HG03469 (cell line): ENCODE measurements at regions not wholly inside any gene's neighbourhood (a gene's known extent, or its start where the extent isn't known, plus 50 kb on each side); places are given as distances from the start of the nearest gene placed in this dataset.
A peak's percentile ranks its signal among the peaks of the same experiment; 100 is the strongest.

Experiments used
- ATAC-seq: cut with Tn5 transposase; IDR thresholded peaks from one replicate; pipeline ENCODE4 v1.9.1; 2021; ENCODE audit warnings: mild to moderate bottlenecking, moderate library complexity, moderate number of reproducible peaks; ENCODE audit not compliant: unreplicated experiment

- ATAC-seq, result no peak
These were observed 124.1 kb upstream of the KCNN2 start for GRCh38 chr5:114237766-114238165.

DNA sequence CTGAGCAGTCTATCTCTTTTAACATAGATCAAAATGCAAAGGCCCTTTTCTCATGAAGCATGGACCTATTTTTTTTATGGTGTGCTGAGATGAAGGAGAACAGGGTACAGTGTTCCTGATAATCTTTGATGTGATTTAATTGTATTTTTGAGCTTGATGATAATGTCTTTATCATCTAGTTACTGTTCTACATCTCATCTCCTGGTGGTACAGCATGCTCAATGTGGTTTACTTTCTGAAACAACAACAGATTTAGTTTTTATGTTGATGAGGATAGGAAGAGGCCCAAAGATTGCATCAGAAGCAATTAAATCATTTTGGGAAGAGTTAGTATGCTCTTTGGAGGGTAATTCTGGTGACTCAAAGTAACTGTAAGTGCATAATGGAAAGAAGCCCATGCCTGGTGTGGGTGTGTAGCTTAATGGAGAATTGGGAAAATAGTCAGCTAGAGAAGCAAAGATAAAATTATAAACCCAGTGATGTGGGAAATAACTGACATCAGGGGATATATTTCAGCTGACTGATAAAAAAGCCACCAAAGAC is 123.0 kb upstream of the KCNN2 start:
- no peak for ATAC-seq

- ATAC-seq, result no peak
These were observed 118.4 kb upstream of the KCNN2 start for GRCh38 chr5:114243281-114243971.

GRCh38 chr5:114243972-114244317 is 117.9 kb upstream of the KCNN2 start:
- no peak for ATAC-seq

- ATAC-seq, result no peak
These were observed 112.0 kb upstream of the KCNN2 start for GRCh38 chr5:114249823-114250222.

- ATAC-seq, result no peak
These were observed 111.3 kb upstream of the KCNN2 start for GRCh38 chr5:114250536-114250935.

- no peak for ATAC-seq
These were observed 109.6 kb upstream of the KCNN2 start for GRCh38 chr5:114252226-114252625.

GRCh38 chr5:114255260-114255659 is 106.6 kb upstream of the KCNN2 start:
- no peak for ATAC-seq

DNA sequence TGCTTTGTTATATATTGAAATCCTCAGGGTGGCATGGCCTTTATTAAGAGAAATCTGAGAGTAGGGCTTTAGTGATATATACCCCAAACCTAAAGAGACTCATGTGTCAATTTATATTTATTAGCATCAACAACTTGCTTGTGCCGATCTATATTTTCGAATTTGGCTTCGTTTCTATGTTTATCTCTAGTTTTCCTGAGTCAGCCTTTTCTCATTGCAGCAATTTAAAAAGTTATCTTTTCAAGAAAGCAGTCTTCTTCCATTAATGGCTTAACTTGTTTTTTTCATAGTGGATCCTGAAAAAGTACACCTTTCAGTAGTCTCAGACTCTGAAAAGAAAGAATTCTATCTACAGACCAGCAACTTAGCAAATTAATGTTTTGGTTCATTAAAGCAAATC is 99.9 kb upstream of the KCNN2 start:
- no peak for ATAC-seq

DNA sequence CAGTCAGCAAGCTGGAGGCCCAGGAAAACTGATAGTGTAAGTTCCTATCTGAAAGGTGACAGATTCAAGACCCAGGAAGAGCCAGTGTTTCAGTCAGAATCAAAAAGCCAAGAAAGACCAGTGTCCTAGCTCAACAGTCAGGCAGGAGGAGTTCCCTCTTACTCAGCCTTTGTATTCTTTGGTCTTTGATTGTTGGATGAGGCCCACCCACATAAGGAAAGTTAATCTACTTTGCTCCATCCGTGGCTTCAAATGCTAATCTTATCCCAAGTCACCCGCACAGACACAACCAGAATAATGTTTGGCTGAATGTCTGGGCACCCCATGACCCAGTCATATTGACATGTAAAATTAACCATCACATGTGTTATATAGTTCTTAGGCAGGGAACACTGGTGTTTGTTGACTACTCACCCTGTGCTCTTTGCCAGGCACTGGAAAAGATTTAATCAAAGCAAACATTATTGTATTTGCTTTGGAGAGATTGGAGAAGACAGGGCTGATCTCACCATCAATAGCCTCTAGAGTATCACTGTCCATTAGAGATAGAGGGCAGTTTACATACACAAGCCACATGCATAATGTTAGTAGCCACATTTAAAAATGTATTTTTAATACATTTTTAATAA is 96.3 kb upstream of the KCNN2 start:
- ATAC-seq, result no peak

- no peak for ATAC-seq
These were observed 95.5 kb upstream of the KCNN2 start for GRCh38 chr5:114266374-114266773.

- no peak for ATAC-seq
These were observed 65.7 kb upstream of the KCNN2 start for GRCh38 chr5:114296191-114296590.

GRCh38 chr5:114297915-114298314 is 64.0 kb upstream of the KCNN2 start:
- no peak for ATAC-seq

- peak; percentile 51 for ATAC-seq
These were observed 56.3 kb upstream of the KCNN2 start for GRCh38 chr5:114305402-114306207.

DNA sequence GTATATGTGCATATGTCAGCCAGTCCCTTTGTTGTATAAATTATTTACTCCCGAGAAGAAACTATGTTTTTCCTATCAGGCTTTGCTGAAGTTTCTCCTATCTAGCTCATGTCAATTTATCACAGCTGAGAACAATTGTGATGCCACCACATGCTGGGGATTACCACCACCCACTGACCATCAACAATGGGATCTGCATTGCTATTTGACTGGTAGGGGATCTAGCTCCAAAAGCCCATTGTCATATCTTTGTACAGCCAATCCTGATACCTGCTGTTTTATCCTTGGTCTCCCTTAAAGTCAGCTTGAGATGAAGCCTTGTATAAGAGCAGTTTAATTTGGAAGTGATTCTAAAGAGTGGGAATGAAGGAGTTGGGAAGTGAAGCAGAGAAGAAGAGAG is 53.9 kb upstream of the KCNN2 start:
- no peak for ATAC-seq

DNA sequence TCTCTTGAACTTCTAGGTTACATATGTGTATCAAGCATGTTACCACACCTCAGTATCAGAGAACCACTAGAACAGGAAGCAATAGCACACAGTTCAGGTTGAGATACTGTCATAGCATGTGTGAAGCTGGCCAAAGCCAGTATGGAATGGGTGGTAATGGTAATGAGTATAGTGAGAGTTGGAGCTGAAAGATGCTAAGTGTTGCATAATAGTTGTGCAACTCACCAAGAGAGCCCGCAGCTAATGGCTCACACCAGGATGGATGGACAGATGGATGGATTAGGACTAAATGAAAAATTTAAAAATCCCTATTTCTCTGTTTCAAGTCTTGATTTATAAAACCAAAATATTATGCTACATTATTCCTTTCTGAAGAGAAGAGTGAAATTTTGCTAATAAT is 53.4 kb upstream of the KCNN2 start:
- no peak for ATAC-seq

- no peak for ATAC-seq
These were observed 51.2 kb upstream of the KCNN2 start for GRCh38 chr5:114310666-114311065.

GRCh38 chr5:114311281-114311680 is 50.6 kb upstream of the KCNN2 start:
- ATAC-seq, result no peak

DNA sequence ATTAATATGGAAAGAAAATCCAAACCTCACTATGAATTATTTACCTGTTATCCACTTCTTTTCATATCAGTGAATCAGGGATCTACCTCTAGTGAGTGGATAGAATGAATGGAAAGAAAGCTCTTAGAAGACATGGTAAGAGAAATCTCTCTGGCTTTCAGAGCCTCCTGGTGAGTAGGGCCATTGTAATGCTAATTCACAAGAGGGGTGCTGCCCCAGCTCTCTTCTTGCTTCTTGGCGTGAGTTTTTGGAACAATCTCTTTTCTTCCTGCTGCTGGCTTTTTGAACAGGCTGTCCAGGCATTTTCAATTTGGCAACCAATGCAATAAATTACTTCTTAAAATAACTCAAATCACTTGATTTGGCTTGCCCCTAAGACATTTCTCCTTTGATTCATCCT is 49.9 kb upstream of the KCNN2 start:
- ATAC-seq, result no peak
